ENCODE measurements at regions not wholly inside any gene's neighbourhood (a gene's known extent, or its start where the extent isn't known, plus 50 kb on each side); places are given as distances from the start of the nearest gene placed in this dataset.
"Not testable (repeated sequence)": the region's sequence is repeated elsewhere in the genome, so short reads cannot be mapped to it uniquely, and the experiment has no call there.

GRCh38 chr1:70718086-70718630 lies 307.1 kb downstream of the CTH start:
- WGBS, 2 donors, result 50 to 58% methylated on average over 2 of the region's 2 CpGs
- TF ChIP-seq, protein P1, sequence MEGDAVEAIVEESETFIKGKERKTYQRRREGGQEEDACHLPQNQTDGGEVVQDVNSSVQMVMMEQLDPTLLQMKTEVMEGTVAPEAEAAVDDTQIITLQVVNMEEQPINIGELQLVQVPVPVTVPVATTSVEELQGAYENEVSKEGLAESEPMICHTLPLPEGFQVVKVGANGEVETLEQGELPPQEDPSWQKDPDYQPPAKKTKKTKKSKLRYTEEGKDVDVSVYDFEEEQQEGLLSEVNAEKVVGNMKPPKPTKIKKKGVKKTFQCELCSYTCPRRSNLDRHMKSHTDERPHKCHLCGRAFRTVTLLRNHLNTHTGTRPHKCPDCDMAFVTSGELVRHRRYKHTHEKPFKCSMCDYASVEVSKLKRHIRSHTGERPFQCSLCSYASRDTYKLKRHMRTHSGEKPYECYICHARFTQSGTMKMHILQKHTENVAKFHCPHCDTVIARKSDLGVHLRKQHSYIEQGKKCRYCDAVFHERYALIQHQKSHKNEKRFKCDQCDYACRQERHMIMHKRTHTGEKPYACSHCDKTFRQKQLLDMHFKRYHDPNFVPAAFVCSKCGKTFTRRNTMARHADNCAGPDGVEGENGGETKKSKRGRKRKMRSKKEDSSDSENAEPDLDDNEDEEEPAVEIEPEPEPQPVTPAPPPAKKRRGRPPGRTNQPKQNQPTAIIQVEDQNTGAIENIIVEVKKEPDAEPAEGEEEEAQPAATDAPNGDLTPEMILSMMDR (IDR thresholded peaks at IDR 0.05), result no peak
- TF ChIP-seq EP300 (IDR thresholded peaks at IDR 0.05) (no peak), POLR2A (IDR thresholded peaks at IDR 0.05) (no peak)
- H3K27ac ChIP-seq, result no peak overlapping the region

DNA sequence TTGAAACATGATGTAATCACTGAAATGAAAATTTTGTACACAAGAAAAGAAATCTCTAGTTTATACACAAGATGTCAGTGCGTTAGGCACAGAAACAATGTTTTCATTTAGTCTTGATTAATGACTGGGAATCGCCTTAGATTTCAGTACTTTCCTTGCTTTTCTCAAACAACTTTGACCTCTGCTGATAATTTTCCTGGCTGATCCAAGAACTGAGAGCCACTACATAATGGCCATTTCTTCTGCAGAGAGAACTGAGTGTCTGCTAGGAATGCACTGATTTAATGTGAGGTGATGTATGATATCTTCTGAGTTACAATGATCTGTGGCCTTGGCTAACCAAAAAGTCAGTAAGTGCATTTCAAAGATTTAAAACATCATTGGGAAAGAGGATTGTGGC lies 308.1 kb downstream of the CTH start:
- no peaks in the 10 kb centered on the region for H3K36me3 ChIP-seq
- H3K4me1 ChIP-seq, result peaks cover 0 to 5% (median 0%) of the 10 kb centered on the region in 4 donors
- H3K4me3 ChIP-seq, result no peak overlapping the region
- no peak overlapping the region for H3K27ac ChIP-seq
- DNase-seq (ENCODE audit: low spot score in 2 of 2), result no peak
- H3K27me3 ChIP-seq, result no peaks in the 10 kb centered on the region
- TF ChIP-seq, protein P1 (IDR thresholded peaks at IDR 0.05), result no peak
- no peak for TF ChIP-seq POLR2A (IDR thresholded peaks at IDR 0.05)
- TF ChIP-seq EP300 (IDR thresholded peaks at IDR 0.05), result no peak
- H3K9me3 ChIP-seq, result peaks cover 0 to 10% (median 0%) of the 10 kb centered on the region in 4 donors
- WGBS, 2 donors, result 22 to 27% methylated on average over 2 of the region's 2 CpGs

More at GRCh38 chr1:70718086-70718630, 307.1 kb downstream of the CTH start:
- Histone ChIP-seq H3K4me3 (no peak overlapping the region), H3K4me1 (peaks cover 0 to 5% (median 0%) of the 10 kb centered on the region in 4 donors), H3K27me3 (no peaks in the 10 kb centered on the region), H3K36me3 (no peaks in the 10 kb centered on the region), H3K9me3 (peaks cover 0 to 7% (median 0%) of the 10 kb centered on the region in 4 donors)
- DNase-seq (ENCODE audit: low spot score in 2 of 2), result no peak

DNA sequence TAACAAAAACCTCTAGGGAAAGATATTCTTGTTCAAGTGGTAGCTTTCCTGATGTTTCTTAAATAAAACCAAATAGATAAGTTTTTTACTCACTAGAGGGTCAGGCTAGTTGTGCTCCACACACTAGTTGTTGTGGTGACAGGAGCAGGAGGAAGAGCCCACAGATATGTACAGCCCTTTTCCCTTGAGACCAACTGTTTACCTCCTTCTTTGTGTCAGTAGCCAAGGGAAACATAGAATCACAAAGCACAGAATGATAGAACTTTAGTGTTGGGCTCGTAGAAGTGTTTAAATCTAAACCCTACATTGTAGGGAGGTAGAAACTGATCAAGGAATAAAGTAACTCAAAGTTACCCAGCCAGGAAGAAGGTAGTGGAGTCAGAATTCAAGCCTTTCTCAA lies 309.0 kb downstream of the CTH start:
- Histone ChIP-seq H3K4me1 (peaks cover 0 to 5% (median 0%) of the 10 kb centered on the region in 4 donors), H3K27me3 (no peaks in the 10 kb centered on the region), H3K36me3 (no peaks in the 10 kb centered on the region), H3K27ac (no peak overlapping the region), H3K4me3 (no peak overlapping the region), H3K9me3 (peaks cover 0 to 18% (median 0%) of the 10 kb centered on the region in 4 donors)
- TF ChIP-seq, protein P1 (IDR thresholded peaks at IDR 0.05), result no peak
- TF ChIP-seq POLR2A (IDR thresholded peaks at IDR 0.05), result no peak
- no peak for TF ChIP-seq EP300 (IDR thresholded peaks at IDR 0.05)
- WGBS, 2 donors, result 51 to 52% methylated on average over 1 of the region's 1 CpG
- no peak for DNase-seq (ENCODE audit: low spot score in 2 of 2)

GRCh38 chr1:70720521-70720920 lies 309.5 kb downstream of the CTH start:
- WGBS, 2 donors, result 84 to 86% methylated on average over 1 of the region's 1 CpG

DNA sequence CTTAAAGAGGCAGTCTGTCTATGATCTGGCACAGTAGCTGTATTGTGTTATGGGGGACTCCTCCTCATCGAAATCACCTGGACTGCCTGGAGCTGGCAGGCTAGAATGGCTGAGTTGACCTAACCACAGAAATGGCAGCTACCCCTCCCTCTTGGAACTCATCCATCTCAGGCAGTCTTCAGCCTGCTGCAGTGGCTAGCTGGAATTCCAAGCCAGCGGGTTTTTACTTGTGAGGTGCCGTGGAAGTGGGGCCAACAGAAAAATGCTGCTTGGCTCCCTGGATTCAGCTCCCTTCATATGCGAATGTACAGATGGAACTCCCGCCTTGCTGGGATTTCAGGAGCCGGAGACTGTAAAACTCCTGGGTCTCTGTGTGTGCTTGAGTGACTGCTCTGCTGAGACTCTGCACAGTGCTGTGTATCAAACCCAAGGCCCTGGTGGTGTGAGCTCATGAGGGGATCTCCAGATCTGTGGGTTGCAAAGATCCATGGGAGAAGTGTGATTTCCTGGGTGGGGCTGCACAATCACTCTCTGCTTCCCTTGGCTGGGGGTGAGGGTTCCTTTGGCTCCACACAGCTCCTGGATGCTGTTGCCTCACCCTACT lies 316.9 kb downstream of the CTH start:
- WGBS, 2 donors, result 76 to 86% methylated on average over 5 to 6 of the region's 6 CpGs
- no peaks in the 10 kb centered on the region for H3K27me3 ChIP-seq
- H3K9me3 ChIP-seq, result peaks cover 0 to 33% (median 0%) of the 10 kb centered on the region in 4 donors
- TF ChIP-seq, protein P1 (IDR thresholded peaks at IDR 0.05), result no peak
- no peak for TF ChIP-seq EP300 (IDR thresholded peaks at IDR 0.05)
- no peak for TF ChIP-seq POLR2A (IDR thresholded peaks at IDR 0.05)
- DNase-seq (ENCODE audit: low spot score in 2 of 2), result no peak
- H3K27ac ChIP-seq, result no peak overlapping the region
- no peak overlapping the region for H3K4me3 ChIP-seq
- H3K4me1 ChIP-seq, result no peaks in the 10 kb centered on the region
- no peaks in the 10 kb centered on the region for H3K36me3 ChIP-seq

More at GRCh38 chr1:70720521-70720920, 309.5 kb downstream of the CTH start:
- no peak for TF ChIP-seq POLR2A (IDR thresholded peaks at IDR 0.05)
- TF ChIP-seq EP300 (IDR thresholded peaks at IDR 0.05), result no peak
- TF ChIP-seq, protein P1 (IDR thresholded peaks at IDR 0.05), result no peak
- no peaks in the 10 kb centered on the region for H3K27me3 ChIP-seq
- peaks cover 0 to 5% (median 0%) of the 10 kb centered on the region in 4 donors for H3K4me1 ChIP-seq
- no peaks in the 10 kb centered on the region for H3K36me3 ChIP-seq
- peaks cover 0 to 22% (median 0%) of the 10 kb centered on the region in 4 donors for H3K9me3 ChIP-seq
- H3K27ac ChIP-seq, result no peak overlapping the region
- no peak overlapping the region for H3K4me3 ChIP-seq
- no peak for DNase-seq (ENCODE audit: low spot score in 2 of 2)

DNA sequence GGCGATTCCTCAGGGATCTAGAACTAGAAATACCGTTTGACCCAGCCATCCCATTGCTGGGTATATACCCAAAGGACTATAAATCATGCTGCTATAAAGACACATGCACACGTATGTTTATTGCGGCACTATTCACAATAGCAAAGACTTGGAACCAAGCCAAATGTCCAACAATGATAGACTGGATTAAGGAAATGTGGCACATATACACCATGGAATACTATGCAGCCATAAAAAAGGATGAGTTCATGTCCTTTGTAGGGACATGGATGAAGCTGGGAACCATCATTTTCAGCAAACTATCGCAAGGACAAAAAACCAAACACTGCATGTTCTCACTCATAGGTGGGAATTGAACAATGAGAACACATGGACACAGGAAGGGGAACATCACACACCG lies 311.1 kb downstream of the PTGER3 start:
- peaks cover 0 to 17% (median 1%) of the 10 kb centered on the region in 4 donors for H3K9me3 ChIP-seq
- WGBS, 2 donors, result 78 to 82% methylated on average over 6 of the region's 6 CpGs
- not testable (repeated sequence) for H3K27ac ChIP-seq

More for the DNA sequence above, 311.1 kb downstream of the PTGER3 start:
- not testable (repeated sequence) for H3K27me3 ChIP-seq; H3K4me1 ChIP-seq; H3K4me3 ChIP-seq; H3K36me3 ChIP-seq; DNase-seq (ENCODE audit: low spot score in 2 of 2)
